ENCODE measurements at regions not wholly inside any gene's neighbourhood (a gene's known extent, or its start where the extent isn't known, plus 50 kb on each side); places are given as distances from the start of the nearest gene placed in this dataset.

DNA sequence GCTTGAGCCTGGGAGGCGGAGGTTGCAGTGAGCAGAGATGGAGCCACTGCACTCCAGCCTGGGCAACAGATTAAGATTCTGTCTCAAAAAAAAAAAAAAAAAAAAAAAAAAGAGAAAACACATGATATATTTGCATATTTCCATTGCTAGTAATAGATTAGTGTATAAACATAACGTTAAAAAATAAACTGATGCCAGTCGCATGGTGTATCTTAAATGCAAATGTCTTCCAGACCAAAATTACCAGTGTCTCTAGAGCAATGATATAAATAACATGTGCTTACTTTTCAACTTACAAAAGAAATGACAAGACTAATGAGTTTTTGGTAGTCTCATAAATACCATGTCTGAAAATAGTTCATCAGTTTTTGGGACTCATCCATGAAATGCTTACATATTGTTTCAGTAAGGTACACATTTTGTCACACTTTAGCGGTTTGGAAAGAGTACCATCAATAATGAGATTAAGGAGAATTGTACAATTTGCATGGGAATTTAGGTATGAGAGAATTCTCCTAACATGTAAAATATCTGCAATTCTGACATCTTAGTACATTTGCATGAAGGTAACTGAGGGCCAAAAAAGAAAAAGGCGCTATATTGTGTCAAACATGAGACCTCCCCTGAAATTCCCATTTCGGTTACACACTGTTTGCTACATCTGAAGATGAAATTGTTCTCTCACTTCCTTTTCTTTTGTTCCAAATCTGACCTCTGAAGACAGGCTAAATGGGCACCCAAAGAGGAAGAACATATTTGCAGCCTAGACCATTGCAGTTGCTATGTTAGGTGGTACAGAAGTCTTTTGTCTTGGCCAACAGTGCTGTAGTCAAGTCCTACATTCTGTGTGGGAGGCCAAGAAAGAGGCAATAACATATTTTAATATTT, 51.5 kb upstream of the PIP4K2A start:
- no peak for DNase-seq

DNA sequence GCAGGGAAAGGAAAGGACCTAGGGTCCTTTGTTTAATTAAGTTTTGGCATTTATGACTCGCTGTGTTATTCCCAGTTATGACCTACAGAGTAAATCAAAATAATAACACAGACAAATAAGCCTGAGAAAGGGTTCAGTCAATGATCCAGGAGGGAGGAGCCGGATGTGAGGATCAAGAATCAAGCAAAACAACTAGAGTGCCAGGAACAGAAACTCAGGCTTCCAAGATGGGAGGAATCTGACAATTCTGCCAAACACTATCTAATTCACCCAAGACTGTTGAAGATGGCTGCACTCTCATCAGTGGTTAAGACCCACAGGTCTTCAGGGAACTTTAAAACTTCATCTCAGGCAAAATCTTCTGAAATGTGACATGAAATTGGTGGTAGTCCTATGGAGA, 50.3 kb upstream of the PIP4K2A start:
- DNase-seq, result no peak
